GM21528 (cell line): ENCODE measurements at regions not wholly inside any gene's neighbourhood (a gene's known extent, or its start where the extent isn't known, plus 50 kb on each side); places are given as distances from the start of the nearest gene placed in this dataset.

ENCODE experiments used
- ATAC-seq: cut with Tn5 transposase; IDR thresholded peaks from one replicate; pipeline ENCODE4 v1.9.1; 2021; ENCODE audit warnings: mild to moderate bottlenecking, moderate library complexity; ENCODE audit not compliant: unreplicated experiment, low FRiP score

- ATAC-seq: no peak
These were observed 117.7 kb upstream of the KIAA1217 start for GRCh38 chr10:24091256-24091655.

GRCh38 chr10:24096281-24096680, 112.7 kb upstream of the KIAA1217 start:
- ATAC-seq: no peak

- ATAC-seq: no peak
These were observed 111.2 kb upstream of the KIAA1217 start for GRCh38 chr10:24097751-24098207.

- no peak for ATAC-seq
These were observed 104.0 kb upstream of the KIAA1217 start for GRCh38 chr10:24104895-24105294.

- no peak for ATAC-seq
These were observed 95.0 kb upstream of the KIAA1217 start for GRCh38 chr10:24113901-24114300.

- ATAC-seq: no peak
These were observed 94.4 kb upstream of the KIAA1217 start for GRCh38 chr10:24114556-24114955.

GRCh38 chr10:24115403-24115802, 93.5 kb upstream of the KIAA1217 start:
- ATAC-seq: no peak

- no peak for ATAC-seq
These were observed 90.7 kb upstream of the KIAA1217 start for GRCh38 chr10:24118246-24118645.

GRCh38 chr10:24119896-24120295, 89.0 kb upstream of the KIAA1217 start:
- ATAC-seq: no peak

GRCh38 chr10:24120646-24121045, 88.3 kb upstream of the KIAA1217 start:
- ATAC-seq: no peak

GRCh38 chr10:24127516-24127915, 81.4 kb upstream of the KIAA1217 start:
- no peak for ATAC-seq

- no peak for ATAC-seq
These were observed 80.7 kb upstream of the KIAA1217 start for GRCh38 chr10:24128066-24128730.

GRCh38 chr10:24132741-24133140, 76.2 kb upstream of the KIAA1217 start:
- ATAC-seq: no peak

GRCh38 chr10:24133835-24134234, 75.1 kb upstream of the KIAA1217 start:
- no peak for ATAC-seq

GRCh38 chr10:24136070-24136469, 72.9 kb upstream of the KIAA1217 start:
- no peak for ATAC-seq

GRCh38 chr10:24147321-24147720, 61.6 kb upstream of the KIAA1217 start:
- no peak for ATAC-seq

GRCh38 chr10:24149640-24150039, 59.3 kb upstream of the KIAA1217 start:
- no peak for ATAC-seq

- ATAC-seq: no peak
These were observed 58.1 kb upstream of the KIAA1217 start for GRCh38 chr10:24150853-24151252.

- ATAC-seq: no peak
These were observed 56.7 kb upstream of the KIAA1217 start for GRCh38 chr10:24152270-24152669.

GRCh38 chr10:24153031-24153430, 55.9 kb upstream of the KIAA1217 start:
- ATAC-seq: no peak

- no peak for ATAC-seq
These were observed 55.4 kb upstream of the KIAA1217 start for GRCh38 chr10:24153537-24153936.

- ATAC-seq: no peak
These were observed 52.3 kb upstream of the KIAA1217 start for GRCh38 chr10:24156686-24157085.

GRCh38 chr10:24157567-24157966, 51.4 kb upstream of the KIAA1217 start:
- no peak for ATAC-seq
